GM12878 (cell line): ENCODE measurements at regions not wholly inside any gene's neighbourhood (a gene's known extent, or its start where the extent isn't known, plus 50 kb on each side); places are given as distances from the start of the nearest gene placed in this dataset.

Experiments
- CREB1 ChIP-seq: IDR thresholded peaks from 2 replicates; pipeline ENCODE4 v1.6.1; 2012; ENCODE audit warnings: low read depth, mild to moderate bottlenecking, inconsistent platforms
- MAX ChIP-seq: IDR thresholded peaks from 2 replicates; pipeline ENCODE4 v1.6.1; 2012; ENCODE audit warnings: low read depth, low read length, improper control_type of control experiment

- TF ChIP-seq CREB1 (no peak), MAX (no peak)
Observed at GRCh38 chr6:143595251-143596036, 82.3 kb upstream of the PHACTR2 start.
